Parathyroid adenoma (tissue), 2 donors: ENCODE measurements at regions not wholly inside any gene's neighbourhood (a gene's known extent, or its start where the extent isn't known, plus 50 kb on each side); places are given as distances from the start of the nearest gene placed in this dataset.

ENCODE experiments used
- H2AFZ ChIP-seq: fragments of 300-600 bp; sonication (generic); one replicate; pipeline ENCODE4 v1.7.0; 2017; ENCODE audit warnings: antibody characterized with exemption, mild to moderate bottlenecking
- H3K27ac ChIP-seq: fragments of 300-600 bp; sonication (generic); one replicate; pipeline ENCODE4 v1.7.0; 2017
- H3K27me3 ChIP-seq: fragments of 300-600 bp; sonication (generic); one replicate; pipeline ENCODE4 v1.7.0; 2017; ENCODE audit warnings: low read length; ENCODE audit not compliant: control insufficient read depth, insufficient read depth
- H3K36me3 ChIP-seq: fragments of 300-600 bp; sonication (generic); one replicate; pipeline ENCODE4 v1.7.0; 2017; ENCODE audit warnings: low read length; ENCODE audit not compliant: control insufficient read depth, insufficient read depth
- H3K4me1 ChIP-seq: fragments of 300-600 bp; sonication (generic); one replicate; pipeline ENCODE4 v1.7.0; 2017; ENCODE audit warnings: control low read depth
- H3K4me2 ChIP-seq: fragments of 300-600 bp; sonication (generic); one replicate; pipeline ENCODE4 v1.7.0; 2017; ENCODE audit warnings: low read length
- H3K4me3 ChIP-seq: fragments of 300-600 bp; sonication (generic); one replicate; pipeline ENCODE4 v1.7.0; 2017; ENCODE audit warnings: low read depth, low read length
- H3K79me2 ChIP-seq: fragments of 300-600 bp; sonication (generic); one replicate; pipeline ENCODE4 v1.7.0; 2017; ENCODE audit warnings: control low read depth
- H3K9ac ChIP-seq: fragments of 300-600 bp; sonication (generic); one replicate; pipeline ENCODE4 v1.7.0; 2017; ENCODE audit warnings: mild to moderate bottlenecking
- H3K9me3 ChIP-seq: fragments of 300-600 bp; sonication (generic); one replicate; pipeline ENCODE4 v1.7.0; 2017; ENCODE audit warnings: low read length; ENCODE audit not compliant: control insufficient read depth
- CTCF ChIP-seq: fragments of 300-600 bp; sonication (generic); IDR thresholded peaks from one replicate; pipeline ENCODE4 v1.7.0; 2017; ENCODE audit warnings: antibody characterized with exemption, mild to moderate bottlenecking
- donor health status: primary hyperparathyroidism.

- H3K27me3 ChIP-seq, result no peaks in the 10 kb centered on the region
- no peaks in the 10 kb centered on the region for H3K4me1 ChIP-seq
- TF ChIP-seq CTCF, result no peak
- H3K79me2 ChIP-seq, result no peaks in the 10 kb centered on the region
- no peak overlapping the region for H2AFZ ChIP-seq
- H3K36me3 ChIP-seq, result no peaks in the 10 kb centered on the region
- no peaks in the 10 kb centered on the region for H3K9me3 ChIP-seq
- no peak overlapping the region for H3K27ac ChIP-seq
- H3K4me2 ChIP-seq, result no peak overlapping the region
- no peak overlapping the region for H3K4me3 ChIP-seq
- H3K9ac ChIP-seq, result no peak overlapping the region
These were observed 115.7 kb upstream of the RET start for GRCh38 chr10:42960991-42961795.

GRCh38 chr10:42961796-42962109 is 115.1 kb upstream of the RET start:
- Histone ChIP-seq H3K9me3 (no peaks in the 10 kb centered on the region), H3K4me3 (no peak overlapping the region), H3K4me1 (no peaks in the 10 kb centered on the region), H3K27me3 (no peaks in the 10 kb centered on the region), H3K27ac (no peak overlapping the region), H3K36me3 (no peaks in the 10 kb centered on the region), H3K9ac (no peak overlapping the region), H3K79me2 (no peaks in the 10 kb centered on the region), H3K4me2 (no peak overlapping the region), H2AFZ (no peak overlapping the region)
- no peak for TF ChIP-seq CTCF

GRCh38 chr10:42962110-42962901 is 114.6 kb upstream of the RET start:
- Histone ChIP-seq H3K27ac (no peak overlapping the region), H3K79me2 (no peaks in the 10 kb centered on the region), H3K4me1 (no peaks in the 10 kb centered on the region), H3K4me3 (no peak overlapping the region), H2AFZ (no peak overlapping the region), H3K27me3 (no peaks in the 10 kb centered on the region), H3K9me3 (no peaks in the 10 kb centered on the region), H3K9ac (no peak overlapping the region), H3K36me3 (no peaks in the 10 kb centered on the region), H3K4me2 (no peak overlapping the region)
- TF ChIP-seq CTCF, result no peak

- Histone ChIP-seq H3K27me3 (no peaks in the 10 kb centered on the region), H3K79me2 (no peaks in the 10 kb centered on the region), H3K27ac (no peak overlapping the region), H3K9me3 (no peaks in the 10 kb centered on the region), H3K4me2 (no peak overlapping the region), H3K4me3 (no peak overlapping the region), H3K36me3 (no peaks in the 10 kb centered on the region), H2AFZ (no peak overlapping the region), H3K9ac (no peak overlapping the region), H3K4me1 (no peaks in the 10 kb centered on the region)
- TF ChIP-seq CTCF, result no peak
These were observed 114.0 kb upstream of the RET start for GRCh38 chr10:42962902-42963231.
